Liver (tissue), 8 donors: ENCODE measurements at regions not wholly inside any gene's neighbourhood (a gene's known extent, or its start where the extent isn't known, plus 50 kb on each side); places are given as distances from the start of the nearest gene placed in this dataset.

Experiments used
- DNase-seq: peaks from one replicate; pipeline ENCODE4 v3.0.0-alpha.2; 2017; ENCODE audit warnings: low spot score
- H3K27ac ChIP-seq, 2 donors: one replicate each; pipeline ENCODE4 v1.7.0; 2013; ENCODE audit warnings: inconsistent platforms in 2 of 2, low read length in 2 of 2, control low read depth in 1 of 2, low read depth in 1 of 2, mild to moderate bottlenecking in 1 of 2
- H3K27me3 ChIP-seq, 4 donors: one replicate each; pipeline versions ENCODE4 v1.6.1 to v1.7.0; 2013; ENCODE audit warnings: low read length in 3 of 4, inconsistent platforms in 1 of 4, mild to moderate bottlenecking in 1 of 4, moderate library complexity in 1 of 4; ENCODE audit not compliant: control insufficient read depth in 4 of 4, insufficient read depth in 4 of 4
- H3K36me3 ChIP-seq, 4 donors: one replicate each; pipeline versions ENCODE4 v1.6.1 to v1.7.0; 2013; ENCODE audit warnings: low read length in 3 of 4, mild to moderate bottlenecking in 3 of 4, low read depth in 1 of 4, moderate library complexity in 1 of 4; ENCODE audit not compliant: control insufficient read depth in 4 of 4, insufficient read depth in 3 of 4
- H3K4me1 ChIP-seq, 4 donors: one replicate each; pipeline versions ENCODE4 v1.6.1 to v1.7.0; 2013; ENCODE audit warnings: low read length in 3 of 4, mild to moderate bottlenecking in 3 of 4, moderate library complexity in 1 of 4; ENCODE audit not compliant: control insufficient read depth in 4 of 4, insufficient read depth in 4 of 4
- H3K4me3 ChIP-seq, 3 donors: one replicate each; pipeline versions ENCODE4 v1.6.1 to v1.7.0; 2013; ENCODE audit warnings: low read length in 3 of 3, control low read depth in 1 of 3, low read depth in 1 of 3, mild to moderate bottlenecking in 1 of 3
- H3K9ac ChIP-seq, 2 donors: one replicate each; pipeline ENCODE4 v1.7.0; 2013; ENCODE audit warnings: low read length in 2 of 2, mild to moderate bottlenecking in 2 of 2, moderate library complexity in 2 of 2, control low read depth in 1 of 2, low read depth in 1 of 2
- H3K9me3 ChIP-seq, 4 donors: one replicate each; pipeline versions ENCODE4 v1.6.1 to v1.7.0; 2013; ENCODE audit warnings: low read length in 3 of 4; ENCODE audit not compliant: control insufficient read depth in 4 of 4
- EGR1 ChIP-seq, 2 donors: IDR thresholded peaks; 2 replicates each; pipeline ENCODE4 v1.6.1; 2016 to 2018; ENCODE audit warnings: antibody characterized with exemption in 2 of 2, low read depth in 2 of 2
- FOXA1 ChIP-seq: IDR thresholded peaks from 2 replicates; pipeline ENCODE4 v1.6.1; 2016; ENCODE audit warnings: antibody characterized with exemption
- FOXA2 ChIP-seq: IDR thresholded peaks from 2 replicates; pipeline ENCODE4 v1.6.1; 2016; ENCODE audit warnings: antibody characterized with exemption
- GABPA ChIP-seq, 2 donors: IDR thresholded peaks in 1 of 2; conservative IDR thresholded peaks in 1 of 2; 2 replicates each; pipeline ENCODE4 v1.6.1; 2016; ENCODE audit warnings: antibody characterized with exemption in 2 of 2, mild to moderate bottlenecking in 1 of 2, moderate library complexity in 1 of 2
- HNF4A ChIP-seq, 2 donors: conservative IDR thresholded peaks; 2 replicates each; pipeline ENCODE4 v1.6.1; 2016; ENCODE audit warnings: antibody characterized with exemption in 2 of 2, mild to moderate bottlenecking in 2 of 2
- HNF4G ChIP-seq: IDR thresholded peaks from 2 replicates; pipeline ENCODE4 v1.6.1; 2016; ENCODE audit warnings: antibody characterized with exemption
- JUND ChIP-seq, 2 donors: IDR thresholded peaks; 2 replicates each; pipeline ENCODE4 v1.6.1; 2016; ENCODE audit warnings: antibody characterized with exemption in 2 of 2
- NR2F2 ChIP-seq: IDR thresholded peaks from 2 replicates; pipeline ENCODE4 v1.6.1; 2016; ENCODE audit warnings: antibody characterized with exemption
- RAD21 ChIP-seq, 2 donors: IDR thresholded peaks; 2 replicates each; pipeline ENCODE4 v1.6.1; 2016; ENCODE audit warnings: antibody characterized with exemption in 2 of 2, mild to moderate bottlenecking in 2 of 2
- RXRA ChIP-seq, 2 donors: IDR thresholded peaks; 2 replicates each; pipeline ENCODE4 v1.6.1; 2017 to 2018; ENCODE audit warnings: antibody characterized with exemption in 2 of 2, mild to moderate bottlenecking in 1 of 2
- SP1 ChIP-seq: IDR thresholded peaks from 2 replicates; pipeline ENCODE4 v1.6.1; 2018; ENCODE audit warnings: antibody characterized with exemption, mild to moderate bottlenecking
- TAF1 ChIP-seq: conservative IDR thresholded peaks from 2 replicates; pipeline ENCODE4 v1.6.1; 2016; ENCODE audit warnings: antibody characterized with exemption, mild to moderate bottlenecking
- YY1 ChIP-seq: IDR thresholded peaks from 2 replicates; pipeline ENCODE4 v1.6.1; 2016; ENCODE audit warnings: antibody characterized with exemption, mild to moderate bottlenecking
- WGBS: extraction: QIAGEN DNeasy Blood & Tissue Kit; methylation state at CpG from one replicate; pipeline ENCODE4 v1.1.7; 2013; 5-methylcytosine and 5-hydroxymethylcytosine counted together
- TF ChIP-seq, protein P1 (sequence below): IDR thresholded peaks from 2 replicates; pipeline ENCODE4 v1.6.1; 2016; ENCODE audit warnings: antibody characterized with exemption
- TF ChIP-seq, protein P2 (sequence below): IDR thresholded peaks from 2 replicates; pipeline ENCODE4 v1.6.1; 2016; ENCODE audit warnings: antibody characterized with exemption
- TF ChIP-seq, protein P3 (sequence below): fragments of 150-350 bp; IDR thresholded peaks from 2 replicates; pipeline ENCODE4 v1.5.1; 2017; ENCODE audit warnings: improper control_type of control experiment, low read depth, low read length; ENCODE audit not compliant: missing input control
- TF ChIP-seq, protein P4 (sequence below): IDR thresholded peaks from 2 replicates; pipeline ENCODE4 v1.6.1; 2016; ENCODE audit warnings: antibody characterized with exemption
- TF ChIP-seq, protein P5 (sequence below): IDR thresholded peaks from 2 replicates; pipeline ENCODE4 v1.6.1; 2016; ENCODE audit warnings: antibody characterized with exemption, mild to moderate bottlenecking
- donor health status: healthy.
- donor health status: healthy.
- donor health status: healthy.
- donor health status: healthy.
- donor health status: healthy.

DNA sequence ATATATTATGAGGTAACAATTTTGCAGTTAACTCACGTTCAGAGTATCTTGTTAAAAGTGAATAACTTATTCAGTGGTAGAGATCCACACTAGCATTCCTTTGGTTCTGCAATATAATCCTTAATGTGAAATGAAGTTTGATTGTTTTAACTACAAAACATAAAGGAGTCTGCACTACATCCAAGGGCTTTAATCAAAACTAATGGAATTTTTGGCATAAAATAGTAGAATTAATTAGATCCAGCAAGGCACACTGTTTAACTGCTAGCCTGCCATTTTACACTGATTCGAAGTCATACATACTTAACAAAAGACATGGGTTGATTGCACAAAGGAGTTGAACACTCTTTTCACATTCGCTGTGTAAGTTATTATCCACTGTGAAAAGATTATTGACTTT, 263.0 kb upstream of the ROBO2 start:
- H3K4me1 ChIP-seq: no peaks in the 10 kb centered on the region
- no peak overlapping the region for H3K4me3 ChIP-seq
- H3K27ac ChIP-seq: no peak overlapping the region
- peaks cover 0 to 2% (median 0%) of the 10 kb centered on the region in 4 donors for H3K27me3 ChIP-seq
- 76% methylated on average over 3 of the region's 3 CpGs for WGBS
- TF ChIP-seq, protein P1, sequence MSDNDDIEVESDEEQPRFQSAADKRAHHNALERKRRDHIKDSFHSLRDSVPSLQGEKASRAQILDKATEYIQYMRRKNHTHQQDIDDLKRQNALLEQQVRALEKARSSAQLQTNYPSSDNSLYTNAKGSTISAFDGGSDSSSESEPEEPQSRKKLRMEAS: no peak
- TF ChIP-seq SP1 (no peak), HNF4G (no peak), HNF4A (conservative IDR thresholded peaks at IDR 0.05) (no peak), FOXA1 (no peak), JUND (IDR thresholded peaks at IDR 0.05) (no peak), YY1 (no peak), GABPA (IDR thresholded peaks at IDR 0.05 in 1 of 2, conservative IDR thresholded peaks at IDR 0.05 in 1 of 2) (no peak), FOXA2 (no peak), RAD21 (IDR thresholded peaks at IDR 0.05) (no peak), EGR1 (IDR thresholded peaks at IDR 0.05; ENCODE audit: low read depth in 2 of 2) (no peak), TAF1 (no peak), RXRA (IDR thresholded peaks at IDR 0.05) (no peak), NR2F2 (no peak)
- TF ChIP-seq, protein P2, sequence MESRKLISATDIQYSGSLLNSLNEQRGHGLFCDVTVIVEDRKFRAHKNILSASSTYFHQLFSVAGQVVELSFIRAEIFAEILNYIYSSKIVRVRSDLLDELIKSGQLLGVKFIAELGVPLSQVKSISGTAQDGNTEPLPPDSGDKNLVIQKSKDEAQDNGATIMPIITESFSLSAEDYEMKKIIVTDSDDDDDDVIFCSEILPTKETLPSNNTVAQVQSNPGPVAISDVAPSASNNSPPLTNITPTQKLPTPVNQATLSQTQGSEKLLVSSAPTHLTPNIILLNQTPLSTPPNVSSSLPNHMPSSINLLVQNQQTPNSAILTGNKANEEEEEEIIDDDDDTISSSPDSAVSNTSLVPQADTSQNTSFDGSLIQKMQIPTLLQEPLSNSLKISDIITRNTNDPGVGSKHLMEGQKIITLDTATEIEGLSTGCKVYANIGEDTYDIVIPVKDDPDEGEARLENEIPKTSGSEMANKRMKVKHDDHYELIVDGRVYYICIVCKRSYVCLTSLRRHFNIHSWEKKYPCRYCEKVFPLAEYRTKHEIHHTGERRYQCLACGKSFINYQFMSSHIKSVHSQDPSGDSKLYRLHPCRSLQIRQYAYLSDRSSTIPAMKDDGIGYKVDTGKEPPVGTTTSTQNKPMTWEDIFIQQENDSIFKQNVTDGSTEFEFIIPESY: no peak
- TF ChIP-seq, protein P3, sequence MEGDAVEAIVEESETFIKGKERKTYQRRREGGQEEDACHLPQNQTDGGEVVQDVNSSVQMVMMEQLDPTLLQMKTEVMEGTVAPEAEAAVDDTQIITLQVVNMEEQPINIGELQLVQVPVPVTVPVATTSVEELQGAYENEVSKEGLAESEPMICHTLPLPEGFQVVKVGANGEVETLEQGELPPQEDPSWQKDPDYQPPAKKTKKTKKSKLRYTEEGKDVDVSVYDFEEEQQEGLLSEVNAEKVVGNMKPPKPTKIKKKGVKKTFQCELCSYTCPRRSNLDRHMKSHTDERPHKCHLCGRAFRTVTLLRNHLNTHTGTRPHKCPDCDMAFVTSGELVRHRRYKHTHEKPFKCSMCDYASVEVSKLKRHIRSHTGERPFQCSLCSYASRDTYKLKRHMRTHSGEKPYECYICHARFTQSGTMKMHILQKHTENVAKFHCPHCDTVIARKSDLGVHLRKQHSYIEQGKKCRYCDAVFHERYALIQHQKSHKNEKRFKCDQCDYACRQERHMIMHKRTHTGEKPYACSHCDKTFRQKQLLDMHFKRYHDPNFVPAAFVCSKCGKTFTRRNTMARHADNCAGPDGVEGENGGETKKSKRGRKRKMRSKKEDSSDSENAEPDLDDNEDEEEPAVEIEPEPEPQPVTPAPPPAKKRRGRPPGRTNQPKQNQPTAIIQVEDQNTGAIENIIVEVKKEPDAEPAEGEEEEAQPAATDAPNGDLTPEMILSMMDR: no peak
- TF ChIP-seq, protein P4, sequence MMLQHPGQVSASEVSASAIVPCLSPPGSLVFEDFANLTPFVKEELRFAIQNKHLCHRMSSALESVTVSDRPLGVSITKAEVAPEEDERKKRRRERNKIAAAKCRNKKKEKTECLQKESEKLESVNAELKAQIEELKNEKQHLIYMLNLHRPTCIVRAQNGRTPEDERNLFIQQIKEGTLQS: no peak
- TF ChIP-seq, protein P5, sequence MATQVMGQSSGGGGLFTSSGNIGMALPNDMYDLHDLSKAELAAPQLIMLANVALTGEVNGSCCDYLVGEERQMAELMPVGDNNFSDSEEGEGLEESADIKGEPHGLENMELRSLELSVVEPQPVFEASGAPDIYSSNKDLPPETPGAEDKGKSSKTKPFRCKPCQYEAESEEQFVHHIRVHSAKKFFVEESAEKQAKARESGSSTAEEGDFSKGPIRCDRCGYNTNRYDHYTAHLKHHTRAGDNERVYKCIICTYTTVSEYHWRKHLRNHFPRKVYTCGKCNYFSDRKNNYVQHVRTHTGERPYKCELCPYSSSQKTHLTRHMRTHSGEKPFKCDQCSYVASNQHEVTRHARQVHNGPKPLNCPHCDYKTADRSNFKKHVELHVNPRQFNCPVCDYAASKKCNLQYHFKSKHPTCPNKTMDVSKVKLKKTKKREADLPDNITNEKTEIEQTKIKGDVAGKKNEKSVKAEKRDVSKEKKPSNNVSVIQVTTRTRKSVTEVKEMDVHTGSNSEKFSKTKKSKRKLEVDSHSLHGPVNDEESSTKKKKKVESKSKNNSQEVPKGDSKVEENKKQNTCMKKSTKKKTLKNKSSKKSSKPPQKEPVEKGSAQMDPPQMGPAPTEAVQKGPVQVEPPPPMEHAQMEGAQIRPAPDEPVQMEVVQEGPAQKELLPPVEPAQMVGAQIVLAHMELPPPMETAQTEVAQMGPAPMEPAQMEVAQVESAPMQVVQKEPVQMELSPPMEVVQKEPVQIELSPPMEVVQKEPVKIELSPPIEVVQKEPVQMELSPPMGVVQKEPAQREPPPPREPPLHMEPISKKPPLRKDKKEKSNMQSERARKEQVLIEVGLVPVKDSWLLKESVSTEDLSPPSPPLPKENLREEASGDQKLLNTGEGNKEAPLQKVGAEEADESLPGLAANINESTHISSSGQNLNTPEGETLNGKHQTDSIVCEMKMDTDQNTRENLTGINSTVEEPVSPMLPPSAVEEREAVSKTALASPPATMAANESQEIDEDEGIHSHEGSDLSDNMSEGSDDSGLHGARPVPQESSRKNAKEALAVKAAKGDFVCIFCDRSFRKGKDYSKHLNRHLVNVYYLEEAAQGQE: no peak
- no peak overlapping the region for H3K9ac ChIP-seq
- H3K9me3 ChIP-seq: no peaks in the 10 kb centered on the region
- no peak for DNase-seq
- H3K36me3 ChIP-seq: no peaks in the 10 kb centered on the region

DNA sequence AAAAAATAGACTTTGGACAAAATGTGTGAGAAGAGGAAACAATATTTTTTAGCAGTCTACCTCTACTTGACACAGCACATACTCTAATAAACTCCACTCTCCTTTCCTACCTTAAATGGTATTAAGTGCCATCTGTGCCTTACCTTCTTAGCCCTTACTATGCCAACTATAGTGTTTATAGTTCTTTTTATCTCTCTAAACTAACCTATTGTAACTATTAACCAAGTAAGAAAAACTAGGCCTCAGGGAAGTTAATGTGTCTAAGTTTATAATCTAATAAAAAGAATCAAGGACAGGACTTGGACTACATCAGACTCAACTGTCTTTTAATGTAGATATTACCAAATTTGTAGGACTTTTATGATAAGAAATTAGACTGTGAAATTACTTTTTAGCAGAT, 251.7 kb upstream of the ROBO2 start:
- H3K36me3 ChIP-seq: no peaks in the 10 kb centered on the region
- DNase-seq: no peak

More for the DNA sequence above, 251.7 kb upstream of the ROBO2 start:
- Histone ChIP-seq H3K4me3 (no peak overlapping the region), H3K27me3 (no peaks in the 10 kb centered on the region), H3K9ac (no peak overlapping the region), H3K9me3 (no peaks in the 10 kb centered on the region), H3K4me1 (no peaks in the 10 kb centered on the region), H3K27ac (no peak overlapping the region)
- TF ChIP-seq FOXA1 (no peak), HNF4G (no peak), RXRA (IDR thresholded peaks at IDR 0.05) (no peak)
- TF ChIP-seq, protein P3: no peak
- TF ChIP-seq, protein P5: no peak
- TF ChIP-seq, protein P1: no peak
